HL-60 (cell line): ENCODE measurements at regions not wholly inside any gene's neighbourhood (a gene's known extent, or its start where the extent isn't known, plus 50 kb on each side); places are given as distances from the start of the nearest gene placed in this dataset.
A peak's percentile ranks its signal among the peaks of the same experiment; 100 is the strongest.

ENCODE experiments used
- DNase-seq, 2 experiments: peaks; one replicate each; pipeline ENCODE4 v3.0.0-alpha.2; 2010 to 2020; ENCODE audit warnings: low read depth in 1 of 2, low spot score in 1 of 2
- H3K27ac ChIP-seq: fragments of 250-450 bp; sonication (Bioruptor Pico); replicated peaks from 2 replicates; pipeline ENCODE4 v1.5.1; 2020; ENCODE audit warnings: mild to moderate bottlenecking, moderate library complexity
- H3K27me3 ChIP-seq: fragments of 250-450 bp; sonication (Bioruptor Pico); 2 replicates; pipeline ENCODE4 v1.5.1; 2021; ENCODE audit warnings: mild to moderate bottlenecking, moderate library complexity; ENCODE audit not compliant: insufficient read depth, poor library complexity, severe bottlenecking
- H3K4me3 ChIP-seq: replicated peaks from 2 replicates; pipeline ENCODE4 v1.5.1; 2011; ENCODE audit warnings: mild to moderate bottlenecking, control low read depth, low read length; ENCODE audit not compliant: insufficient read depth
- GABPA ChIP-seq: IDR thresholded peaks from 2 replicates; pipeline ENCODE4 v1.6.1; 2012; ENCODE audit warnings: low read depth
- POLR2AphosphoS5 ChIP-seq: IDR thresholded peaks from 2 replicates; pipeline ENCODE4 v1.6.1; 2012; ENCODE audit warnings: low read depth
- SPI1 ChIP-seq: IDR thresholded peaks from 2 replicates; pipeline ENCODE4 v1.6.1; 2012; ENCODE audit warnings: low read depth, mild to moderate bottlenecking, borderline replicate concordance
- TF ChIP-seq, protein P1 (sequence below): IDR thresholded peaks from 2 replicates; pipeline ENCODE4 v1.6.1; 2012; ENCODE audit warnings: low read depth; ENCODE audit not compliant: insufficient replicate concordance
- TF ChIP-seq, protein P2 (sequence below): IDR thresholded peaks from one replicate; pipeline ENCODE4 v1.5.1; 2011; ENCODE audit warnings: low read length, control low read depth, inconsistent platforms; ENCODE audit not compliant: insufficient read depth

DNA sequence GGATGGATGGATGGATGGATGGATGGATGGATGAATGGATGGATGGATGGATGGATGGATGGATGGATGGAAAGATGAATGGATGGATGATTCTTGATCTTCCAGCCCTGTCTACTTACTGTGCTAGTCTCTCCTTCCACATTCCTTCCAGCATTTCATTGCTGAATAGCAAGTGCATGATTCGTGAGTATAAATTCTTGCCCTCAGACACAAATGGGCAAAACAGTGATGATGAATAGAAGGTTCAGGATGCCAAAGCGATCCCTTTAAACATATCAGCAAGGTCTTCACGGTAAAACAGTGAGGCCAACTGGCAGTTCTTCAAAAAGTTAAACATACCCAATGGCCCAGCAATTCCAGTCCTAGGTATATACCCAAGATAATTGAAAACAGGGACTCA, 400.2 kb downstream of the MN1 start:
- TF ChIP-seq, protein P1, sequence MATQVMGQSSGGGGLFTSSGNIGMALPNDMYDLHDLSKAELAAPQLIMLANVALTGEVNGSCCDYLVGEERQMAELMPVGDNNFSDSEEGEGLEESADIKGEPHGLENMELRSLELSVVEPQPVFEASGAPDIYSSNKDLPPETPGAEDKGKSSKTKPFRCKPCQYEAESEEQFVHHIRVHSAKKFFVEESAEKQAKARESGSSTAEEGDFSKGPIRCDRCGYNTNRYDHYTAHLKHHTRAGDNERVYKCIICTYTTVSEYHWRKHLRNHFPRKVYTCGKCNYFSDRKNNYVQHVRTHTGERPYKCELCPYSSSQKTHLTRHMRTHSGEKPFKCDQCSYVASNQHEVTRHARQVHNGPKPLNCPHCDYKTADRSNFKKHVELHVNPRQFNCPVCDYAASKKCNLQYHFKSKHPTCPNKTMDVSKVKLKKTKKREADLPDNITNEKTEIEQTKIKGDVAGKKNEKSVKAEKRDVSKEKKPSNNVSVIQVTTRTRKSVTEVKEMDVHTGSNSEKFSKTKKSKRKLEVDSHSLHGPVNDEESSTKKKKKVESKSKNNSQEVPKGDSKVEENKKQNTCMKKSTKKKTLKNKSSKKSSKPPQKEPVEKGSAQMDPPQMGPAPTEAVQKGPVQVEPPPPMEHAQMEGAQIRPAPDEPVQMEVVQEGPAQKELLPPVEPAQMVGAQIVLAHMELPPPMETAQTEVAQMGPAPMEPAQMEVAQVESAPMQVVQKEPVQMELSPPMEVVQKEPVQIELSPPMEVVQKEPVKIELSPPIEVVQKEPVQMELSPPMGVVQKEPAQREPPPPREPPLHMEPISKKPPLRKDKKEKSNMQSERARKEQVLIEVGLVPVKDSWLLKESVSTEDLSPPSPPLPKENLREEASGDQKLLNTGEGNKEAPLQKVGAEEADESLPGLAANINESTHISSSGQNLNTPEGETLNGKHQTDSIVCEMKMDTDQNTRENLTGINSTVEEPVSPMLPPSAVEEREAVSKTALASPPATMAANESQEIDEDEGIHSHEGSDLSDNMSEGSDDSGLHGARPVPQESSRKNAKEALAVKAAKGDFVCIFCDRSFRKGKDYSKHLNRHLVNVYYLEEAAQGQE: no peak
- TF ChIP-seq, protein P2, sequence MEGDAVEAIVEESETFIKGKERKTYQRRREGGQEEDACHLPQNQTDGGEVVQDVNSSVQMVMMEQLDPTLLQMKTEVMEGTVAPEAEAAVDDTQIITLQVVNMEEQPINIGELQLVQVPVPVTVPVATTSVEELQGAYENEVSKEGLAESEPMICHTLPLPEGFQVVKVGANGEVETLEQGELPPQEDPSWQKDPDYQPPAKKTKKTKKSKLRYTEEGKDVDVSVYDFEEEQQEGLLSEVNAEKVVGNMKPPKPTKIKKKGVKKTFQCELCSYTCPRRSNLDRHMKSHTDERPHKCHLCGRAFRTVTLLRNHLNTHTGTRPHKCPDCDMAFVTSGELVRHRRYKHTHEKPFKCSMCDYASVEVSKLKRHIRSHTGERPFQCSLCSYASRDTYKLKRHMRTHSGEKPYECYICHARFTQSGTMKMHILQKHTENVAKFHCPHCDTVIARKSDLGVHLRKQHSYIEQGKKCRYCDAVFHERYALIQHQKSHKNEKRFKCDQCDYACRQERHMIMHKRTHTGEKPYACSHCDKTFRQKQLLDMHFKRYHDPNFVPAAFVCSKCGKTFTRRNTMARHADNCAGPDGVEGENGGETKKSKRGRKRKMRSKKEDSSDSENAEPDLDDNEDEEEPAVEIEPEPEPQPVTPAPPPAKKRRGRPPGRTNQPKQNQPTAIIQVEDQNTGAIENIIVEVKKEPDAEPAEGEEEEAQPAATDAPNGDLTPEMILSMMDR: no peak
- TF ChIP-seq GABPA (no peak), SPI1 (no peak), POLR2AphosphoS5 (no peak)

DNA sequence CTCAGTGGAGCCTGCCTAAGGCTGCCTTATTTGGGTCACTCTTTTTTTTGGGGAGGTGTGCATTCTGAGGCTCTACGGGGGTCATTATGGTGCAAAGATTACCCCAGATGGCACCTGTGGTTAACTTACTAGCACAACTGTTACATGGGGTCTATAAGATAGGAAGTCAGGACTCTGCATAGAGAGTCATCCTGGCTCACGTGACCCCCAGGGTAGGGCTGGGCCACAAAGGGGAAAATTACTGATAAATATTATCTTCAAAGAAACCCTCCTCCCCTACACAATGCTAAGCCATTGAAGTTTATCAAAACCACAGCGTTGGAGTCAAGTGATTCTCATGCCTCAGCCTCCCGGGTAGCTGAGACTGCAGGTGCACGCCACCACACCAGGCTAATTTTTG, 397.1 kb downstream of the MN1 start:
- H3K27ac ChIP-seq: no peak overlapping the region
- H3K27me3 ChIP-seq: no peaks in the 10 kb centered on the region
- no peak for DNase-seq
- TF ChIP-seq POLR2AphosphoS5: no peak
- TF ChIP-seq, protein P1: no peak
- TF ChIP-seq, protein P2: no peak
- TF ChIP-seq SPI1: no peak
- no peak for TF ChIP-seq GABPA
- H3K4me3 ChIP-seq: no peak overlapping the region

More for the DNA sequence above, 400.2 kb downstream of the MN1 start:
- no peak for DNase-seq
- Histone ChIP-seq H3K27me3 (no peaks in the 10 kb centered on the region), H3K4me3 (no peak overlapping the region), H3K27ac (no peak overlapping the region)

DNA sequence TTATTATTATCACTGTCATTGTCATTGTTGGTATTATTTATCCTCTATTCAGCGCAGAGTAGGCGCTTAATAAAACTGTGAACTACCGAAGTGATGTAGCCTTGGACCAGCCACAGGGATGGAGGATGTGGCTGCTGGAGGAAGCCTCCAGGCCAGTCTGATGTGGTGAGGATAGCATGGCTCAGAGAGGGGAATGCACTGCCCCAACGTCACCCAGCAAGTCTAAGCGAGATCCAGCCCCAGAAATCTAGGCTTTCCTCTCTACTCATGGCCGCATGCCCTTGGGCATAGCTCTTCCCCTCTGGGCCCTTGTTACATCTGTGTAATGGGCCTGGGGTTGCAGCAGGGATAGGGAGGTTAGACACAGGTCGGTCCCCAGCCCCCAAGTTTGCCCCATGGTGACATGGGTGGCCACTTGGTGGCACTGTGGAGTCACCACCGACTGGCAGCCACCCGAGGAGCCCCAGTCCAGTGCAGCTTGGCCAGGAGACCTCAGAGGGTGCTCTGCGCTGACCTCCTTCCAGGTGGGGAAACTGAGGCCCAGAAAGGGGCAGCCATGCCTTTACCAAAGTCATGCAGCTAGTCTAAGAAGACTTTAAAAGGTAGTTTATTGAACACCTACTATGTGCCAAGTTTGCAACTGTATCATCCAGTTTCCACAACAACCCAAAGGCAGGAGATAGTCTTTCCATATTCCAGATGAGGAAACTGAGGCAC, 395.7 kb downstream of the MN1 start:
- Histone ChIP-seq H3K4me3 (no peak overlapping the region), H3K27me3 (no peaks in the 10 kb centered on the region), H3K27ac (no peak overlapping the region)
- TF ChIP-seq, protein P2: peak; percentile 38
- TF ChIP-seq, protein P1: no peak
- peak; percentile 1 to 29 for DNase-seq
